Mesenchymal stem cell (in vitro differentiated cells and primary cell): ENCODE measurements at regions not wholly inside any gene's neighbourhood (a gene's known extent, or its start where the extent isn't known, plus 50 kb on each side); places are given as distances from the start of the nearest gene placed in this dataset.

Experiments used
- DNase-seq: peaks from one replicate; pipeline ENCODE4 v3.0.0-alpha.2; 2013
- H2AFZ ChIP-seq: one replicate; pipeline ENCODE4 v1.6.1; 2013; ENCODE audit warnings: low read depth, mild to moderate bottlenecking, control low read depth, inconsistent platforms, low read length, moderate library complexity
- H2AK5ac ChIP-seq: 2 replicates; pipeline ENCODE4 v1.6.1; 2013; ENCODE audit warnings: low read length, moderate library complexity, mild to moderate bottlenecking, inconsistent platforms; ENCODE audit not compliant: severe bottlenecking
- H2BK120ac ChIP-seq: one replicate; pipeline ENCODE4 v1.6.1; 2013; ENCODE audit warnings: low read depth, mild to moderate bottlenecking, inconsistent platforms, low read length, moderate library complexity
- H2BK12ac ChIP-seq, 2 experiments: one replicate each; pipeline ENCODE4 v1.6.1; 2013; ENCODE audit warnings: inconsistent platforms in 2 of 2, low read length in 2 of 2, mild to moderate bottlenecking in 2 of 2, moderate library complexity in 2 of 2, control low read depth in 1 of 2
- H2BK15ac ChIP-seq: one replicate; pipeline ENCODE4 v1.6.1; 2013; ENCODE audit warnings: mild to moderate bottlenecking, low read depth, inconsistent platforms; ENCODE audit not compliant: poor library complexity, severe bottlenecking
- H2BK5ac ChIP-seq: 2 replicates; pipeline ENCODE4 v1.6.1; 2013; ENCODE audit warnings: low read depth, mild to moderate bottlenecking, low read length, control low read depth, inconsistent platforms; ENCODE audit not compliant: poor library complexity, severe bottlenecking
- H3K14ac ChIP-seq, 2 experiments: one replicate each; pipeline ENCODE4 v1.6.1; 2013; ENCODE audit warnings: inconsistent platforms in 2 of 2, low read length in 2 of 2, control low read depth in 1 of 2, mild to moderate bottlenecking in 1 of 2, moderate library complexity in 1 of 2
- H3K18ac ChIP-seq, 2 experiments: one replicate each; pipeline ENCODE4 v1.6.1; 2013; ENCODE audit warnings: inconsistent platforms in 2 of 2, low read length in 2 of 2, control low read depth in 1 of 2, low read depth in 1 of 2, mild to moderate bottlenecking in 1 of 2
- H3K23ac ChIP-seq, 2 experiments: one replicate each; pipeline ENCODE4 v1.6.1; 2013; ENCODE audit warnings: inconsistent platforms in 2 of 2, low read length in 2 of 2, mild to moderate bottlenecking in 2 of 2, moderate library complexity in 2 of 2, control low read depth in 1 of 2
- H3K27ac ChIP-seq: 2 replicates; pipeline ENCODE4 v1.5.1; 2013; ENCODE audit warnings: mild to moderate bottlenecking, moderate library complexity, low read length, control low read depth, inconsistent platforms; ENCODE audit not compliant: poor library complexity, severe bottlenecking
- H3K27me3 ChIP-seq, 2 experiments: 2 replicates each; pipeline versions ENCODE4 v1.6.1 to v1.7.0; 2013; ENCODE audit warnings: low read length in 2 of 2, mild to moderate bottlenecking in 2 of 2, moderate library complexity in 2 of 2, control low read depth in 1 of 2, inconsistent platforms in 1 of 2; ENCODE audit not compliant: control insufficient read depth in 1 of 2, insufficient read depth in 1 of 2
- H3K36me3 ChIP-seq, 2 experiments: 2 replicates each; pipeline versions ENCODE4 v1.6.1 to v1.7.0; 2013; ENCODE audit warnings: low read length in 2 of 2, control low read depth in 1 of 2, inconsistent platforms in 1 of 2, low read depth in 1 of 2, mild to moderate bottlenecking in 1 of 2; ENCODE audit not compliant: insufficient read depth in 2 of 2, control insufficient read depth in 1 of 2
- H3K4ac ChIP-seq, 2 experiments: one replicate each; pipeline ENCODE4 v1.6.1; 2013; ENCODE audit warnings: inconsistent platforms in 2 of 2, low read length in 2 of 2, mild to moderate bottlenecking in 2 of 2, moderate library complexity in 2 of 2, control low read depth in 1 of 2, low read depth in 1 of 2
- H3K4me1 ChIP-seq: 2 replicates; pipeline ENCODE4 v1.6.1; 2013; ENCODE audit warnings: low read depth, low read length, control low read depth; ENCODE audit not compliant: control insufficient read depth, insufficient read depth
- H3K4me2 ChIP-seq: 2 replicates; pipeline ENCODE4 v1.6.1; 2013; ENCODE audit warnings: low read length, mild to moderate bottlenecking, inconsistent platforms; ENCODE audit not compliant: poor library complexity, severe bottlenecking
- H3K4me3 ChIP-seq, 2 experiments: 2 replicates each; pipeline versions ENCODE4 v1.5.1 to v1.7.0; 2013; ENCODE audit warnings: low read length in 2 of 2, mild to moderate bottlenecking in 2 of 2, control low read depth in 1 of 2, low read depth in 1 of 2; ENCODE audit not compliant: insufficient read depth in 1 of 2
- H3K79me1 ChIP-seq: replicated peaks from 2 replicates; pipeline ENCODE4 v1.6.1; 2013; ENCODE audit warnings: mild to moderate bottlenecking, control low read depth, low read length, inconsistent platforms; ENCODE audit not compliant: poor library complexity, severe bottlenecking
- H3K9ac ChIP-seq: 2 replicates; pipeline ENCODE4 v1.7.0; 2013; ENCODE audit warnings: mild to moderate bottlenecking, low read length, moderate library complexity
- H3K9me3 ChIP-seq: 2 replicates; pipeline ENCODE4 v1.7.0; 2013; ENCODE audit warnings: mild to moderate bottlenecking, low read length; ENCODE audit not compliant: control insufficient read depth
- H4K8ac ChIP-seq: one replicate; pipeline ENCODE4 v1.6.1; 2013; ENCODE audit warnings: inconsistent platforms, mild to moderate bottlenecking, low read length, moderate library complexity
- H4K91ac ChIP-seq: one replicate; pipeline ENCODE4 v1.6.1; 2013; ENCODE audit warnings: mild to moderate bottlenecking, low read length, inconsistent platforms
- WGBS: methylation state at CpG from one replicate; pipeline ENCODE4 v1.1.7; 2013; ENCODE audit warnings: mixed read lengths; 5-methylcytosine and 5-hydroxymethylcytosine counted together

DNA sequence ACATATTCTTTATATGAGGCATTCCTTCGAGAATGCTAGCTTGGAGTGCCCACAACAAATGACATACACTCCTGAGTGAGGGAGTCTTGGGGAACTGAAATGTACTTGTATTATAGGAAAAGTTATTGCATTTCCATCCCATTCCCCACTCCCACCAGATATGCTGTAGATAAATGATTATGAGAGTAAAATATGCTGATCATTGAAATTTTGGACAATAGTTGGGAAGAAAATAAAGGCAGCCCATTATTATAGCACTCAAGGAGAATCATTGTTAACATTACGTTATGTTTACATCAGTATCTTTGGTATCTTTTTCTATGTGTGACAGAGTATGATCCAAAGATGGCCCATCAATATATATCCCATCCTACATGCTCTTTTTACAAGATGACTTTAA lies 194.4 kb downstream of the GATA3 start:
- Histone ChIP-seq H3K27ac (no peak overlapping the region), H3K9me3 (peaks cover 11% of the 10 kb centered on the region), H3K4me1 (no peaks in the 10 kb centered on the region), H3K4me3 (no peak overlapping the region), H3K4me2 (no peak overlapping the region), H3K36me3 (no peaks in the 10 kb centered on the region), H3K9ac (no peak overlapping the region), H3K18ac (no peak overlapping the region), H2BK5ac (no peak overlapping the region), H2BK12ac (no peak overlapping the region), H3K79me1 (no peaks in the 10 kb centered on the region), H2AFZ (no peak overlapping the region), H2BK15ac (no peak overlapping the region), H3K27me3 (no peaks in the 10 kb centered on the region), H3K14ac (no peak overlapping the region), H4K8ac (no peak overlapping the region), H2BK120ac (no peak overlapping the region), H4K91ac (no peak overlapping the region), H2AK5ac (no peak overlapping the region), H3K23ac (no peak overlapping the region), H3K4ac (no peak overlapping the region)
- WGBS, result no CpG with 5 or more reads among the region's 2 CpGs
- no peak for DNase-seq

DNA sequence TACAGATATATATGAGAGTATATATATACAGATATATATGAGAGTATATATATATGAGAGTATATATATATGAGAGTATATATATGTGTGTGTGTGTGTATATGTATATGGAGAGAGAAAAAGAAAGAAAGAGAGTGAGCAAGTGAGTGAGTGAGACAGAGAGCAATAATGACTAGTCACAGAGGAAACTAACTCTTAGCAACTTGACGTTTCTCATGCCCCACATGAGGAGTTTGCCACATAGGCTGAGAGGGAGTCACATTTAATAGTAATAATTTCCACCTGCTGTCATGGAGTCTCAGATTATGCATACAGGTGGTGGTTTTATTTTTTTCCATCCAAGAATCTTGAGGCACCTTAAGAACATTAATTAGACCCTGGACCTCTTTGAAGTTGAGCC lies 199.9 kb downstream of the GATA3 start:
- H3K79me1 ChIP-seq, result no peaks in the 10 kb centered on the region
- no peak overlapping the region for H3K27ac ChIP-seq
- H2AK5ac ChIP-seq, result no peak overlapping the region
- no peak for DNase-seq
- H3K4me3 ChIP-seq, result no peak overlapping the region
- no peak overlapping the region for H2BK5ac ChIP-seq
- H3K36me3 ChIP-seq, result no peaks in the 10 kb centered on the region
- no peak overlapping the region for H4K8ac ChIP-seq
- no peak overlapping the region for H2BK12ac ChIP-seq
- no CpG with 5 or more reads among the region's 1 CpG for WGBS
- no peaks in the 10 kb centered on the region for H3K9me3 ChIP-seq
- no peak overlapping the region for H3K18ac ChIP-seq
- no peaks in the 10 kb centered on the region for H3K4me1 ChIP-seq
- no peak overlapping the region for H3K4me2 ChIP-seq
- H3K14ac ChIP-seq, result no peak overlapping the region
- no peak overlapping the region for H3K9ac ChIP-seq
- no peaks in the 10 kb centered on the region for H3K27me3 ChIP-seq
- H2BK15ac ChIP-seq, result no peak overlapping the region
- no peak overlapping the region for H3K23ac ChIP-seq
- H2AFZ ChIP-seq, result no peak overlapping the region
- no peak overlapping the region for H2BK120ac ChIP-seq
- no peak overlapping the region for H4K91ac ChIP-seq
- no peak overlapping the region for H3K4ac ChIP-seq

DNA sequence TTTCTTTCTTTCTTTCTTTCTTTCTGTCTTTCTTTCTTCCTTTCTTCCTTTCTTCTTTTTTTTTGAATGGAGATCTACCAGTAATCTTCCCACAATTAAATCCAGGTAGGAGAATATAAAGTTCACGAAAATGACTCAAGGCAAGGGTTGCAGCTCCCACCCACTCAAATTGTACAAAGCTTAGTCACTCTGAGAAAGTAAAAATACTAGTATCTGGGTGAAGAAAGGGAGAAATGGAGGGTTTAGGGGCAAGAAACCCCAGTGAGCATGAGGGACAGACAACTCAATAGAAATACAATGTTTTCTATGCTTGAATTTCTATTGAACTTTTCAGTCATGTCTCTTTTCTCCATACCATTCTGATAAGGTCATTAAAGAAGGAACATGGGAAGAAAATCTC lies 200.8 kb downstream of the GATA3 start:
- no peak overlapping the region for H3K14ac ChIP-seq
- no peaks in the 10 kb centered on the region for H3K79me1 ChIP-seq
- no peak overlapping the region for H3K27ac ChIP-seq
- H3K4me2 ChIP-seq, result no peak overlapping the region
- H3K4me3 ChIP-seq, result no peak overlapping the region
- no peaks in the 10 kb centered on the region for H3K36me3 ChIP-seq
- no peak for DNase-seq
- no peak overlapping the region for H3K23ac ChIP-seq
- H2BK120ac ChIP-seq, result no peak overlapping the region
- H2BK12ac ChIP-seq, result no peak overlapping the region
- no peaks in the 10 kb centered on the region for H3K27me3 ChIP-seq
- H3K9me3 ChIP-seq, result no peaks in the 10 kb centered on the region
- no peak overlapping the region for H4K91ac ChIP-seq
- WGBS, result no CpG with 5 or more reads among the region's 1 CpG
- no peak overlapping the region for H2AFZ ChIP-seq
- no peak overlapping the region for H3K4ac ChIP-seq
- no peak overlapping the region for H3K9ac ChIP-seq
- no peaks in the 10 kb centered on the region for H3K4me1 ChIP-seq
- H2AK5ac ChIP-seq, result no peak overlapping the region
- no peak overlapping the region for H3K18ac ChIP-seq
- H2BK15ac ChIP-seq, result no peak overlapping the region
- H2BK5ac ChIP-seq, result no peak overlapping the region
- H4K8ac ChIP-seq, result no peak overlapping the region

DNA sequence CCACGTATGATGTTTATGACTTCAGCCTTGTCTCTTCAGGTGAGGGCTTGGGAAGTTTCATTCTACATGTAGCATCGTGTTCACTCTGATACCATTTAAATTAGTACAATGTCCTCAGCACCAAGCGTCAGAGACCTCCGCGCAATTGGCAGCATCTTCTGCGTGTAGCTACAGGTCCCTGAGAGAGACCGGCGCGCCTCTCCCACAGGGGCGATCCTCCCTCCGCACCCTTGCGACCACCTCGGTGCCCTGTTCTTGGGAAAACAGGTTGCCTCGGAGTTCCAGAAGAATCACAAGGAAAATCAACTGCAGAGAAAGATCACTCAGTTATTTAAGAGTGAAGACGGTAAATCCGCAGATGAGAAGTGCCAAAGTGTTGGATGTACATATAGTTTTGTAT lies 206.2 kb downstream of the GATA3 start:
- DNase-seq, result no peak
- WGBS, result 92% methylated on average over 16 of the region's 16 CpGs
- Histone ChIP-seq H4K91ac (no peak overlapping the region), H2BK15ac (no peak overlapping the region), H3K23ac (no peak overlapping the region), H2BK12ac (no peak overlapping the region), H3K18ac (no peak overlapping the region), H3K4me2 (no peak overlapping the region), H3K79me1 (no peaks in the 10 kb centered on the region), H2BK120ac (no peak overlapping the region), H3K9me3 (no peaks in the 10 kb centered on the region), H3K27ac (no peak overlapping the region), H2AK5ac (no peak overlapping the region), H3K4me3 (no peak overlapping the region), H3K36me3 (no peaks in the 10 kb centered on the region), H3K9ac (no peak overlapping the region), H3K14ac (no peak overlapping the region), H3K4ac (no peak overlapping the region), H3K4me1 (no peaks in the 10 kb centered on the region), H3K27me3 (no peaks in the 10 kb centered on the region), H2AFZ (no peak overlapping the region), H2BK5ac (no peak overlapping the region), H4K8ac (no peak overlapping the region)
